Activated T-cell treated with anti-CD3 and anti-CD28 coated beads, Interleukin-2, amount 50 U/mL, for 72 hours (primary cell): ENCODE measurements at regions not wholly inside any gene's neighbourhood (a gene's known extent, or its start where the extent isn't known, plus 50 kb on each side); places are given as distances from the start of the nearest gene placed in this dataset.
A peak's percentile ranks its signal among the peaks of the same experiment; 100 is the strongest.
"Not testable (repeated sequence)": the region's sequence is repeated elsewhere in the genome, so short reads cannot be mapped to it uniquely, and the experiment has no call there.

Source experiments
- ATAC-seq, 2 donors: fragments of 150-1000 bp; cut with Tn5 transposase; replicated peaks in 1 of 2; 2 replicates each; pipeline ENCODE4 v1.10.0; 2021; ENCODE audit warnings: moderate library complexity in 2 of 2, mild to moderate bottlenecking in 1 of 2
- DNase-seq, 2 donors: peaks; one replicate each; pipeline ENCODE4 v3.0.0; 2021 to 2022; ENCODE audit warnings: mixed read lengths in 1 of 2
- H3K27ac Mint-ChIP-seq: one replicate; pipeline ENCODE4 v1.8.0; 2022; ENCODE audit warnings: mild to moderate bottlenecking, moderate library complexity, mixed read lengths
- H3K27me3 Mint-ChIP-seq: one replicate; pipeline ENCODE4 v1.8.0; 2022; ENCODE audit warnings: low read depth, mixed read lengths
- H3K36me3 Mint-ChIP-seq, 2 donors: one replicate each; pipeline ENCODE4 v1.8.0; 2022; ENCODE audit warnings: mixed read lengths in 2 of 2, mild to moderate bottlenecking in 1 of 2; ENCODE audit not compliant: insufficient read depth in 2 of 2
- H3K4me1 Mint-ChIP-seq: one replicate; pipeline ENCODE4 v1.8.0; 2022; ENCODE audit warnings: low read depth, mixed read lengths
- H3K4me3 Mint-ChIP-seq, 2 donors: one replicate each; pipeline ENCODE4 v1.8.0; 2022; ENCODE audit warnings: mild to moderate bottlenecking in 2 of 2, mixed read lengths in 2 of 2, moderate library complexity in 2 of 2
- H3K9me3 Mint-ChIP-seq, 2 donors: one replicate each; pipeline ENCODE4 v1.8.0; 2022; ENCODE audit warnings: mixed read lengths in 2 of 2

DNA sequence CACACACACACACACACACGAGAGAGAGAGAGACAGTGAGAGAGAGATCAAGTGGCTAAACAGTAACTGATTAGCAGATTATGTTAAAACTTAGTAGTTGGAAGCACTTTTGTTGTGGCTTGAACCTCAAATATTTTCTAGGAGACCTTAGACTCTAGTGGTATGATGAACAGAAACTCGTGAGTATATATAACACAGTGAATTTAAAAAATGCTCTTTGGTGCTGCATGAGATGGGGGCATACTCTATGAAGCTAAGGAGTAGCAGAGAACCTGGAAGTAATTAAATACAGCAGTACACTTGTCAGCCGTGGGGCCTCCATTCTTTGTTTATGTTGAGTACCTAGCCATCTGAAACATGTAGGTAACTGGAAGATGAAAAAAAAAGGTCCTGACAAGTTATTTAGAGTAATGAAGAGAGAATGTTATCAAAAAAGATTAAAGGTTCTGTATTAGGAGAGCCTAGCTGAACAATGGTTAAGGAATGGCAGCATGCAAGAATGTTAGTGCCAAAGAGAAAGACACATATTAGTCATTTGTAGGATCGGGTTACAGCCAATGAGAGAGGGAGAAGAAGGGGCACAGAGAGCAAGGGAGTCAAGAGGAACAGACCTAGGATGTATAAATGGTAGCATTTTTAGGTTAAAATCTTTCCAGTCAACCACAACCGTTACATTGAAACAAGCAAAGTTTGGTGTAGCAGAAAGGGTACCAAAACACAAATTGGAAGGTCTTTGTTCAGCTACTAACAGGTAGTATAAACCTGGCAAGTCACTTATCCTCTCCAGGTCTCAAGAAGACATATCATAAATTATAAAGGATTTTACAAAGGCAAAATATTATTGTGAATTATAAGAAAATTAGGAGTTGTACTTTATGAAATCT, 316.7 kb upstream of the DIPK2B start:
- DNase-seq = no peak
- no peaks in the 10 kb centered on the region for H3K36me3 Mint-ChIP-seq
- H3K27ac Mint-ChIP-seq = no peak overlapping the region
- no peak for ATAC-seq
- no peak overlapping the region for H3K4me3 Mint-ChIP-seq
- peaks cover 37% of the 10 kb centered on the region for H3K27me3 Mint-ChIP-seq
- no peaks in the 10 kb centered on the region for H3K9me3 Mint-ChIP-seq
- peaks cover 16% of the 10 kb centered on the region for H3K4me1 Mint-ChIP-seq

DNA sequence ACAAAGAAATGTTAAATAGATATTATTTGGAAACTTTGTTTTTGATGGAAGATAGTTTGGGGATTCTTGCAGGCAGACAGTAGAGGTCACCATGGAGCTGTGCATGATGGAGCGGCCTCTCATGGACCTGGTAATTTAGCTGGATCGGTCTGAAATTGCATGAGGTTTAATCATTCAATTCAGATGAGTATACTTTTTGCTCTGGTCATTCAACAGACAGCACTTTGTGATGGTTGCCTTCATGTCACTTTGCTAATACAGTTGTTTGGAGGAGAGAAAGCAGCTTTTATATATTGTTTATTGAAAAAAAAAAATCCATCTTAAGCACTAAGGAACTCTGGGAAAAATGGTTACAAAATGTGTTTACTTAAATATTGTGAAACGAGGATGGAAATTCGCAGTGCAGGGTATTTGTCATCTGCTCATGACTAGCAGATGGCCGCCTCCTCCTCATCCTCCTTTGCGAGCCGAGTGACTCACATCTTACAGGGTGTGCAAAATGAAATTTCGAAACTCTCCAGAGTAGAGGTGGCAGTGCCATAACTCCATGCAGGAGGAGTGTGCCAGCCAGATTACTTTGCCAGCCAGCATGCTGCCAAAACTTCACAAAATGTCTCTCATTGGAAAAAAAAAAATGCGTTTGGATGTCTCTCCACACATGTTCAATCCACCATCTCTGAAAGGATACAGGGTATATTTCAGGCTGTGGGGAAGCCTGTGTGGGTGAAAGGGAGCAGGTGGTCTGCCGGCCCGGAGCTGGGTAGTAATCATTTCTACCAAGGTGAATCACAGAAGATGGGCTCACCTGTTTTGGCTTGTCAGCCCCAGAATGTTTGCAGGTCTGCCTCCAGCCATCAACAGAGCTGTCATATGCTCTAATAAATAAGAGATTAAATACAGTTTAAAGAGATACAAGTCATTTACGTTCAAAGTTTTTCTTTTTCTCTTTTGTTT, 314.9 kb upstream of the DIPK2B start:
- Mint-ChIP-seq H3K4me3 (peak overlapping the region in 1 of 2 donors; percentile 41), H3K27me3 (peaks cover 29% of the 10 kb centered on the region), H3K4me1 (peaks cover 16% of the 10 kb centered on the region), H3K9me3 (no peaks in the 10 kb centered on the region), H3K27ac (peak overlapping the region; percentile 24), H3K36me3 (no peaks in the 10 kb centered on the region)
- peak; percentile 75 to 92 for ATAC-seq
- DNase-seq = peak; percentile 10 to 21

DNA sequence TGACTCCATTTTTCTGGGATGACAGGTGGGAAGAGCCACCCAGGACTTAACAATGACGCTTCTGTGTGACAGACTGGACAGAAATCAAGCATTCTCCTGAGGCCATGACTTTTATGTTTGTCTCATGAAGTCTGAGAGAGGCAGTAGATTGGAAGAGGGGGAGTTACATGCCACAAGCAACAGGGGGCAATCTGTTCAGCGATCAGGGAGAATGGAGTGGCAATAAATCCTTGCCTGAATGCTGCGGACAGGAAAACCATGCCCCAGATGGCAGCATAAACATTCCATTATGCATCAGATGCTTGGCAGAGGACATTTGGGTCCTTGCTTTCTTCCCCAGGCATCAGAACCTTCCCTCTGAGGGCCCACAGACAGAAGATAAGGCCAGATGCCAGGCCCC, 312.4 kb upstream of the DIPK2B start:
- Mint-ChIP-seq H3K27ac (no peak overlapping the region), H3K9me3 (no peaks in the 10 kb centered on the region), H3K36me3 (no peaks in the 10 kb centered on the region), H3K4me1 (peaks cover 16% of the 10 kb centered on the region), H3K4me3 (no peak overlapping the region), H3K27me3 (peaks cover 44% of the 10 kb centered on the region)
- DNase-seq (no peak), ATAC-seq (no peak)

DNA sequence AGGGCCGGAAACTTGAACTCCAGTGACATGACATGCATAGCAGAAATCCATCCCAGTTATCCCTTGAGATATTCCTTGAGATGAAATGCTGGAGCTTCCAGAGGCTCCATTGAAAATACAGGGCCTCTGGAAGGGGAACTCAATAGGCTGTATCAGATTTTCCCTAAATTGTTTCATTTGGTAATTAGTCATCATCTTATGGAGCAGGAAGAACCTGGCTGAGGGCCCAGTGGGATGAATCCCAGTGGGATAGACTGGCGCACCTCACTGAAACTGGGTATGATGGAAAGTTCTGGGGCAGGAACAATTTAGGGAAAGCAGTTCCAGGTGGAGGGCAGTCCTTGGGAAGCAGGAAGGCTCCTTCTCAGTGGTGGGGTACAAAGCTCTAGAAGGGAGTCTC, 307.8 kb upstream of the DIPK2B start:
- H3K9me3 Mint-ChIP-seq = no peaks in the 10 kb centered on the region
- no peak overlapping the region for H3K27ac Mint-ChIP-seq
- peaks cover 27% of the 10 kb centered on the region for H3K27me3 Mint-ChIP-seq
- H3K4me3 Mint-ChIP-seq = no peak overlapping the region
- ATAC-seq = no peak
- peaks cover 0 to 2% of the 10 kb centered on the region in 2 donors for H3K36me3 Mint-ChIP-seq
- peaks cover 24% of the 10 kb centered on the region for H3K4me1 Mint-ChIP-seq
- DNase-seq = no peak

DNA sequence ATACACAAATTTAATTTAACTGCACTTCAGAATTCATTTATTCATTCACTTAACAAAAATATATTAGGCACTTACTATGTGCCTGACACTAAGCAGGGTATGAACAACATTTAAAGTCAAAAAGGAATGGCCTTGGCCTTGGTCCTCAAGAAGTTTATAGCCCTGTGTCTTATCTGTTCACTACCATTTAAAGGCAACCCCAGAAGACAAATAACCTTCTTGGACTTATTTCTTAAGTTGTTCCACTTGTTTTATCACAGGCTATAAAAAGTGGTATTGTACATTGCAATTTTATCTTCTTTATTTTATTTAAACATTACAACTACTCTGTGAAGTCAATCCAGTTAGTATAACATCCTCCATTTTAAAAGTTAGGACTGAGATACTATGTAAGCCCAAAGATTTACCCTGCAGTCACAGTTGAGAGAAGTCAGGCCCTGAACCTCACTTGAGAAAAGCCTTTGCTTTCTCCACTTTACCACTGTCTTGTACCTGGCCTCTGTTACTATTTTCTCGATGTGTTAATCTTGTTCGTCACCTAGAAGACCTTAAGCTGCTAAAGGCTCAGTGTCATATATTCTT, 305.6 kb upstream of the DIPK2B start:
- Mint-ChIP-seq H3K4me3 (no peak overlapping the region), H3K27ac (no peak overlapping the region), H3K4me1 (peaks cover 24% of the 10 kb centered on the region), H3K36me3 (peaks cover 0 to 2% of the 10 kb centered on the region in 2 donors), H3K27me3 (peaks cover 30% of the 10 kb centered on the region), H3K9me3 (peaks cover 0 to 1% of the 10 kb centered on the region in 2 donors)
- DNase-seq = no peak
- no peak for ATAC-seq

DNA sequence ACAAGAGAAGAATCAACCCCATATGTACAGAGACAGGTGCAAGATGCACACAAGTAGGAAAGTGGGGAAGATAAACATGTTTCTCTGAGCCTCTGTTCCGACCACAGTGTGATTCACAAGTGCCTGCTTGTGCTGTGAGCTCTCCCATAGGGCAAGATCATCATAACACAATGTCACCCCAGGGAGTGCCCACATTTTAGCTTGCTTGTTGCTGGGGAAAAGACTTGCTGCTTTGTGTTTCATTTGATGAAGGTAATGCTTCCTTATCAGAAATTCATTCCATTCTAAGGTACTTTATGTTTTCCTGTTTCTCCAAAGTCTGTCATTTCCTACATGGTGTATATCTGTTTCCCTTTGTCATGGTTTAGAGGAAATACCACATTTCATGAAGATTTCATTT, 304.5 kb upstream of the DIPK2B start:
- ATAC-seq = peak; percentile 76 to 77
- peaks cover 0 to 1% of the 10 kb centered on the region in 2 donors for H3K9me3 Mint-ChIP-seq

DNA sequence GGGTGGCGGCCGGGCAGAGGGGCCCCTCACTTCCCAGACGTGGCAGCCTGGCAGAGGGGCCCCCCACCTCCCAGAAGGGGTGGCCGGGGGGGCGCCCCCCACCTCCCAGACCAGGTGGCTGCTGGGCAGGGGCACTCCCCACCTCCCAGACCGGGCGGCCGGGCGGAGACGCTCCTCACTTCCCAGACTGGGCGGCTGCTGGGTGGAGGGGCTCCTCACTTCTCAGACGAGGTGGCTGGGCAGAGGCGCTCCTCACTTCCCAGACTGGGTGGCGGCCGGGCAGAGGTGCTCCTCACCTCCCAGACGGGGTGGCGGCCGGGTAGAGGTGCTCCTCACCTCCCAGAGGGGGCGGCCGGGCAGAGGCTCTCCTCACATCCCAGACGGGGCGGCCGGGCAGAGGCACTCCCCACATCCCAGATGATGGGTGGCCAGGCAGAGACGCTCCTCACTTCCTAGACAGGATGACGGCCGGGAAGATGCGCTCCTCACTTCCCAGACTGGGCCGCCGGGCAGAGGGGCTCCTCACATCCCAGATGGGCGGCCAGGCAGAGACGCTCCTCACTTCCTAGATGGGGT, 303.2 kb upstream of the DIPK2B start:
- not testable (repeated sequence) for H3K27ac Mint-ChIP-seq, ATAC-seq, H3K4me3 Mint-ChIP-seq, DNase-seq, H3K9me3 Mint-ChIP-seq, H3K36me3 Mint-ChIP-seq
- Mint-ChIP-seq H3K27me3 (peaks cover 44% of the 10 kb centered on the region), H3K4me1 (peaks cover 24% of the 10 kb centered on the region)

More for the DNA sequence above, 304.5 kb upstream of the DIPK2B start:
- Mint-ChIP-seq H3K4me1 (peaks cover 24% of the 10 kb centered on the region), H3K27me3 (peaks cover 41% of the 10 kb centered on the region), H3K27ac (no peak overlapping the region), H3K4me3 (no peak overlapping the region), H3K36me3 (peaks cover 0 to 2% of the 10 kb centered on the region in 2 donors)
- DNase-seq = peak; percentile 5 to 14

DNA sequence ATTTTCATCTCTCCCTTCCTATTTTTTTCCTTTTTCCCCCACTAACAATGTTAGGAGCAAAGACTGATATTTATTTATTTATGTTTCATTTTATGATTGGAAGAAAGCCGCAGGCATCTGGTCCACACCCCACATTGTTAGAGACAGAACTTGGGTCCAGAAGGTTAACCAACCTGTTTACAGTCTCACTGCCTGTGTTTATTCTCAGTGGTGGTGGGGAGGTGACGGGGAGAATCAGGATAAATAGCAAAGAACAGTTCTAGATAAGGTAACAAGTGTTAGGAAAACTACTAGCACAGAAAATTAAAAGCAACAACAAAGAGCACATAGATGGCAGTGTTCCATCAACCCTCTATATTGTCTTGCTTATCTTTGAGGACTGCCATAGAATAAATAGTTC, 301.7 kb upstream of the DIPK2B start:
- Mint-ChIP-seq H3K27ac (no peak overlapping the region), H3K36me3 (peaks cover 2 to 3% of the 10 kb centered on the region in 2 donors), H3K4me1 (peaks cover 24% of the 10 kb centered on the region), H3K27me3 (peaks cover 46% of the 10 kb centered on the region), H3K4me3 (no peak overlapping the region), H3K9me3 (peaks cover 0 to 1% of the 10 kb centered on the region in 2 donors)
- DNase-seq (no peak), ATAC-seq (no peak)

DNA sequence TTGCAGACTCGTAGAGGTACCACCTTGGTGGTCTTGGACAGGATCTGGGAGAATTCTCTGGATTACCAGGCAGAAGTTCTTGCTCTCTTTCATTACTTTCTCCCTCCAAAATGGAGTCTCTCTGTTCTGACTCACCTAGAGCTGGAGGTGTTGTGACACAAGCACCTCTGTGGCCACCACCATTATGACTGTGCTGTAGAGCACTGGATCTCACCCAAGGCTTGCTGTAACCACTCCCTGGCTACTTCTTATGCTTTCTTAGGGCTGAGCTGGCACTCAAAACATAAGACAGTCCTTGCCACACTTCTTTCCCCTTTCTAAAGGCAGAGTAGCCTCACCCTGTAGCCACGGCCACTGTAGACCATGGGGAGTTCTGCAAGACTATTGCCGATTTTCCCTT, 296.6 kb upstream of the DIPK2B start:
- peaks cover 5 to 12% of the 10 kb centered on the region in 2 donors for H3K36me3 Mint-ChIP-seq
- H3K27ac Mint-ChIP-seq = no peak overlapping the region
- no peak overlapping the region for H3K4me3 Mint-ChIP-seq
- peaks cover 58% of the 10 kb centered on the region for H3K27me3 Mint-ChIP-seq
- H3K4me1 Mint-ChIP-seq = no peaks in the 10 kb centered on the region
- DNase-seq (peak; percentile 6 to 27), ATAC-seq (peak; percentile 83 to 86)
- peaks cover 3 to 7% of the 10 kb centered on the region in 2 donors for H3K9me3 Mint-ChIP-seq

DNA sequence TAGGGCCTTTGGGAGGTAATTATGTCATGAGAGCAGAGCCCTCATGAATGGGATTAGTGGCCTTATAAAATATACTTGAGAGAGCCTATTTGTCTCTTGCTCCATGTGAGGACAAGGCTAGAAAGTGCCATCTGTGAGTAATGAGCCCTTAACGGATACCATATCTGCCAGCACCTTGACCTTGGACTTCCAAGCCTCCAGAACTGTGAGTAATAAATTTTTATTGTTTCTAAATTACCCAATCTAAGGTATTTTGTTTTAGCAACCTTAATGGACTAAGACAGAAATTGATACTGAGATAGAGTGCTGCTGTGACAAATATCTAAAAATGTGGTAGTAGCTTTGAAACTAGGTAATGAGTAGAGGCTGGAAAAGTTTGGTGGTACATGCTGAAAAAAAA, 285.0 kb upstream of the DIPK2B start:
- H3K4me1 Mint-ChIP-seq = no peaks in the 10 kb centered on the region
- H3K27ac Mint-ChIP-seq = no peak overlapping the region
- H3K9me3 Mint-ChIP-seq = peaks cover 0 to 3% of the 10 kb centered on the region in 2 donors
- peaks cover 1 to 5% of the 10 kb centered on the region in 2 donors for H3K36me3 Mint-ChIP-seq
- ATAC-seq (peak in 1 of 2 donors; percentile 23), DNase-seq (no peak)
- H3K4me3 Mint-ChIP-seq = no peak overlapping the region
- H3K27me3 Mint-ChIP-seq = peaks cover 2% of the 10 kb centered on the region

DNA sequence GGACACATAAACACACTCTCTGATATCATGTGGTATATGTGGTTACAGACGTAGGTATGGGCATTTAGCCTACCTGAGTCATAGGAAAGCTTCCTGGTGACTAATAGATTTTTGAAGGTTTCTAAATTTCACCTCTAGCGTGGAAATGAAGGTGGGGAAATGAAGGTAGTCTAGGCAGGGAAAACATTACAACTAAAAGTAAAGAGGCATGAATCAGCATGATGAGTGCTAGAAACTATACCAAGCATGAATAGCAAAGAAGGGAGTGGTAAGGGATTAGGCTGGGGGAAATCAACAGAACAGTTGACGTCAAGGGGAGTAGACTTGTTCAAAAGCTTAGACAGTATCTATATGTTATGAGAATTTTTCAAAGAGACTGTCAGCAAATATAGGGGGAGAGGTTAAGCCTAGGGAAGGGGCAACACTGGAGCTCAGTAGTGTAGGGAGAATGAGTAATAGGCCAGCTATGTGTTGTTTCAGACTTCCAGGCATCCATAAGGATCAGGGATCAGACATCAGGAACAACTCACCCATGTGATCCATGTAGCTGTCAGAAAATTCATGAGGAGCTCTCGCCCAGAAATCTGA, 279.3 kb upstream of the DIPK2B start:
- Mint-ChIP-seq H3K27ac (no peak overlapping the region), H3K4me1 (peaks cover 8% of the 10 kb centered on the region), H3K9me3 (no peaks in the 10 kb centered on the region), H3K27me3 (peaks cover 23% of the 10 kb centered on the region), H3K36me3 (peaks cover 0 to 4% of the 10 kb centered on the region in 2 donors), H3K4me3 (peak overlapping the region in 1 of 2 donors; percentile 42)
- DNase-seq (no peak), ATAC-seq (peak; percentile 74 to 80)

DNA sequence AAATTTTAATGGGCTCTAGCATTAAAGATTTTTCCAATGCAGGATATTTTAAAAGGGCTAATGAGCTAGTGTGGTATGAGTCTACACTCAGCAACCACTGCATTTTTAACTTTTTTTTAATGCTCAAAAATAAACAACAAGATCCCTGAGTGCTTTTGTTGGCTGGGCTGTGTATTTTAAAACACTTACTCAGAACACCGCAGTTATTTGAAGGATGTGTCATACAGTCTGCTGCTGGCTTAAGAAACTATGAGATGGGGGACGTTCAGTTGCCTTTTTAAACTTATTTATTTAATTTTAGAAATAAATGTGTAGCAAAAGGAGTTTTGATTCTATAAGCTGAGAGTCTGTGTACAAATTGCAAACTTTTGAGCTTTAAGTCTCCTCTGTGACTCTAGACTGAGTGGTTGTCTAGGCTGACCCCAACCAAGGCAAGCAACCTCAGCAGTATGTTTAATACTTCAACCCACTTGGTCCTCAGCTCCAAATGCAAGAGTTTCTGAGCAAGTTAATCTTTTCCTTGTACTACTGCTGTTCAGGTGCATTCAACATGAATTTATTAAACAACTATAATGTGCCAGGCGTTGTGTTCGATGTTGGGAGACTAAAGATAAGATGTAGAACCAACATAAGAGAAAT, 278.6 kb upstream of the DIPK2B start:
- Mint-ChIP-seq H3K4me3 (no peak overlapping the region), H3K36me3 (peaks cover 0 to 4% of the 10 kb centered on the region in 2 donors), H3K27ac (no peak overlapping the region), H3K9me3 (no peaks in the 10 kb centered on the region), H3K27me3 (peaks cover 23% of the 10 kb centered on the region), H3K4me1 (peaks cover 8% of the 10 kb centered on the region)
- no peak for DNase-seq
- ATAC-seq = peak in 1 of 2 donors; percentile 5
